ENCODE measurements at regions not wholly inside any gene's neighbourhood (a gene's known extent, or its start where the extent isn't known, plus 50 kb on each side); places are given as distances from the start of the nearest gene placed in this dataset.
"Not testable (repeated sequence)": the region's sequence is repeated elsewhere in the genome, so short reads cannot be mapped to it uniquely, and the experiment has no call there.

- FAIRE-seq, result no peak
These were observed 80.7 kb upstream of the SLITRK5 start for GRCh38 chr13:87590518-87590917.

GRCh38 chr13:87604437-87604836 lies 66.7 kb upstream of the SLITRK5 start:
- FAIRE-seq, result not testable (repeated sequence)

GRCh38 chr13:87607266-87607665 lies 63.9 kb upstream of the SLITRK5 start:
- no peak for FAIRE-seq

- FAIRE-seq, result no peak
These were observed 56.9 kb upstream of the SLITRK5 start for GRCh38 chr13:87614276-87614675.
